Glutamatergic neuron (in vitro differentiated cells): ENCODE measurements at regions not wholly inside any gene's neighbourhood (a gene's known extent, or its start where the extent isn't known, plus 50 kb on each side); places are given as distances from the start of the nearest gene placed in this dataset.

Experiments used
- DNase-seq: peaks from one replicate; pipeline ENCODE4 v3.0.0; 2022
- H3K27ac Mint-ChIP-seq: one replicate; pipeline ENCODE4 v1.8.0; 2020; ENCODE audit warnings: mild to moderate bottlenecking, mixed read lengths, inconsistent platforms; ENCODE audit not compliant: unreplicated experiment
- H3K27me3 Mint-ChIP-seq: one replicate; pipeline ENCODE4 v1.8.0; 2020; ENCODE audit warnings: mild to moderate bottlenecking, moderate library complexity, mixed read lengths, inconsistent platforms; ENCODE audit not compliant: unreplicated experiment
- H3K36me3 Mint-ChIP-seq: one replicate; pipeline ENCODE4 v1.8.0; 2020; ENCODE audit warnings: mild to moderate bottlenecking, mixed read lengths, inconsistent platforms; ENCODE audit not compliant: unreplicated experiment
- H3K4me1 Mint-ChIP-seq: one replicate; pipeline ENCODE4 v1.8.0; 2020; ENCODE audit warnings: mild to moderate bottlenecking, low read depth, mixed read lengths, inconsistent platforms; ENCODE audit not compliant: unreplicated experiment
- H3K4me3 Mint-ChIP-seq: one replicate; pipeline ENCODE4 v1.8.0; 2020; ENCODE audit warnings: mild to moderate bottlenecking, mixed read lengths, inconsistent platforms; ENCODE audit not compliant: unreplicated experiment
- H3K9me3 Mint-ChIP-seq: one replicate; pipeline ENCODE4 v1.8.0; 2020; ENCODE audit warnings: mild to moderate bottlenecking, moderate library complexity, mixed read lengths, inconsistent platforms; ENCODE audit not compliant: unreplicated experiment
- CTCF ChIP-seq: fragments of 200-600 bp; sonication (generic); IDR thresholded peaks from one replicate; pipeline ENCODE4 v1.5.0; 2021; ENCODE audit not compliant: partially characterized antibody, unreplicated experiment

- no peak for DNase-seq
- Mint-ChIP-seq H3K4me1 (no peaks in the 10 kb centered on the region), H3K4me3 (no peak overlapping the region), H3K27me3 (no peaks in the 10 kb centered on the region), H3K27ac (no peak overlapping the region), H3K36me3 (no peaks in the 10 kb centered on the region), H3K9me3 (peaks cover 2% of the 10 kb centered on the region)
- no peak for TF ChIP-seq CTCF
These were observed 928.0 kb upstream of the POT1 start for GRCh38 chr7:125857606-125858005.

- no peaks in the 10 kb centered on the region for H3K4me1 Mint-ChIP-seq
- H3K36me3 Mint-ChIP-seq = peaks cover 10% of the 10 kb centered on the region
- peaks cover 6% of the 10 kb centered on the region for H3K9me3 Mint-ChIP-seq
- no peak overlapping the region for H3K4me3 Mint-ChIP-seq
- TF ChIP-seq CTCF = no peak
- H3K27ac Mint-ChIP-seq = no peak overlapping the region
- DNase-seq = no peak
- no peaks in the 10 kb centered on the region for H3K27me3 Mint-ChIP-seq
These were observed 918.5 kb upstream of the POT1 start for GRCh38 chr7:125848157-125848556.

- TF ChIP-seq CTCF = no peak
- H3K36me3 Mint-ChIP-seq = peaks cover 10% of the 10 kb centered on the region
- H3K4me3 Mint-ChIP-seq = no peak overlapping the region
- H3K27ac Mint-ChIP-seq = no peak overlapping the region
- no peaks in the 10 kb centered on the region for H3K27me3 Mint-ChIP-seq
- H3K4me1 Mint-ChIP-seq = no peaks in the 10 kb centered on the region
- DNase-seq = no peak
- H3K9me3 Mint-ChIP-seq = peaks cover 6% of the 10 kb centered on the region
These were observed 918.1 kb upstream of the POT1 start for GRCh38 chr7:125847692-125848091.

- Mint-ChIP-seq H3K9me3 (peaks cover 6% of the 10 kb centered on the region), H3K4me3 (no peak overlapping the region), H3K27me3 (no peaks in the 10 kb centered on the region), H3K36me3 (peaks cover 10% of the 10 kb centered on the region), H3K4me1 (no peaks in the 10 kb centered on the region), H3K27ac (no peak overlapping the region)
- no peak for TF ChIP-seq CTCF
- DNase-seq = no peak
These were observed 917.4 kb upstream of the POT1 start for GRCh38 chr7:125847055-125847454.

GRCh38 chr7:125845686-125846085 is 916.1 kb upstream of the POT1 start:
- Mint-ChIP-seq H3K27ac (no peak overlapping the region), H3K36me3 (peaks cover 10% of the 10 kb centered on the region), H3K27me3 (no peaks in the 10 kb centered on the region), H3K9me3 (peaks cover 6% of the 10 kb centered on the region), H3K4me3 (no peak overlapping the region), H3K4me1 (no peaks in the 10 kb centered on the region)
- no peak for DNase-seq
- no peak for TF ChIP-seq CTCF
